ENCODE measurements at regions not wholly inside any gene's neighbourhood (a gene's known extent, or its start where the extent isn't known, plus 50 kb on each side); places are given as distances from the start of the nearest gene placed in this dataset.
"Not testable (repeated sequence)": the region's sequence is repeated elsewhere in the genome, so short reads cannot be mapped to it uniquely, and the experiment has no call there.

GRCh38 chr2:63695583-63695982 lies 106.8 kb downstream of the MDH1 start:
- DNase-seq (ENCODE audit: low read depth in 2 of 2), result no peak

- no peak for DNase-seq (ENCODE audit: low read depth in 2 of 2)
Measured at GRCh38 chr2:63696496-63696895, 107.7 kb downstream of the MDH1 start.

GRCh38 chr2:63697160-63697559 lies 108.4 kb downstream of the MDH1 start:
- DNase-seq (ENCODE audit: low read depth in 2 of 2), result no peak

- peak; percentile 86 to 94 for DNase-seq (ENCODE audit: low read depth in 2 of 2)
Measured at GRCh38 chr2:63698786-63699548, 110.2 kb downstream of the MDH1 start.

- DNase-seq (ENCODE audit: low read depth in 2 of 2), result peak in 1 of 2 donors; percentile 28
Measured at GRCh38 chr2:63699549-63699839, 110.7 kb downstream of the MDH1 start.

GRCh38 chr2:63700271-63700670 lies 111.5 kb downstream of the MDH1 start:
- DNase-seq (ENCODE audit: low read depth in 2 of 2), result no peak

GRCh38 chr2:63701406-63701805 lies 112.6 kb downstream of the MDH1 start:
- DNase-seq (ENCODE audit: low read depth in 2 of 2), result no peak

GRCh38 chr2:63706084-63706483 lies 117.3 kb downstream of the MDH1 start:
- not testable (repeated sequence) for DNase-seq (ENCODE audit: low read depth in 2 of 2)

- DNase-seq (ENCODE audit: low read depth in 2 of 2), result no peak
Measured at GRCh38 chr2:63710732-63711131, 122.0 kb downstream of the MDH1 start.

GRCh38 chr2:63712748-63713147 lies 124.0 kb downstream of the MDH1 start:
- DNase-seq (ENCODE audit: low read depth in 2 of 2), result no peak

- no peak for DNase-seq (ENCODE audit: low read depth in 2 of 2)
Measured at GRCh38 chr2:63716146-63716545, 125.5 kb upstream of the UGP2 start.

- peak in 1 of 2 donors; percentile 22 for DNase-seq (ENCODE audit: low read depth in 2 of 2)
Measured at GRCh38 chr2:63719052-63719451, 122.6 kb upstream of the UGP2 start.

GRCh38 chr2:63721082-63721424 lies 120.6 kb upstream of the UGP2 start:
- peak in 1 of 2 donors; percentile 89 for DNase-seq (ENCODE audit: low read depth in 2 of 2)

- not testable (repeated sequence) for DNase-seq (ENCODE audit: low read depth in 2 of 2)
Measured at GRCh38 chr2:63722284-63722683, 119.4 kb upstream of the UGP2 start.

- DNase-seq (ENCODE audit: low read depth in 2 of 2), result no peak
Measured at GRCh38 chr2:63723709-63724108, 118.0 kb upstream of the UGP2 start.

GRCh38 chr2:63725212-63725611 lies 116.5 kb upstream of the UGP2 start:
- DNase-seq (ENCODE audit: low read depth in 2 of 2), result not testable (repeated sequence)

- DNase-seq (ENCODE audit: low read depth in 2 of 2), result peak in 1 of 2 donors; percentile 94
Measured at GRCh38 chr2:63729362-63729761, 112.3 kb upstream of the UGP2 start.

- no peak for DNase-seq (ENCODE audit: low read depth in 2 of 2)
Measured at GRCh38 chr2:63729831-63730230, 111.9 kb upstream of the UGP2 start.

GRCh38 chr2:63734510-63734909 lies 107.2 kb upstream of the UGP2 start:
- DNase-seq (ENCODE audit: low read depth in 2 of 2), result no peak

- peak in 1 of 2 donors; percentile 78 for DNase-seq (ENCODE audit: low read depth in 2 of 2)
Measured at GRCh38 chr2:63735263-63735662, 106.4 kb upstream of the UGP2 start.

- peak; percentile 64 to 72 for DNase-seq (ENCODE audit: low read depth in 2 of 2)
Measured at GRCh38 chr2:63735931-63736330, 105.8 kb upstream of the UGP2 start.

GRCh38 chr2:63736354-63736753 lies 105.3 kb upstream of the UGP2 start:
- peak; percentile 54 to 55 for DNase-seq (ENCODE audit: low read depth in 2 of 2)

GRCh38 chr2:63737081-63737751 lies 104.5 kb upstream of the UGP2 start:
- no peak for DNase-seq (ENCODE audit: low read depth in 2 of 2)

Data from lung microvascular endothelial cell (primary cell).